Astrocyte of the hippocampus (primary cell): ENCODE measurements at regions not wholly inside any gene's neighbourhood (a gene's known extent, or its start where the extent isn't known, plus 50 kb on each side); places are given as distances from the start of the nearest gene placed in this dataset.
"Not testable (repeated sequence)": the region's sequence is repeated elsewhere in the genome, so short reads cannot be mapped to it uniquely, and the experiment has no call there.

Experiments
- DNase-seq: peaks from one replicate; pipeline ENCODE4 v3.0.0; 2011; ENCODE audit warnings: low read depth, low spot score

DNA sequence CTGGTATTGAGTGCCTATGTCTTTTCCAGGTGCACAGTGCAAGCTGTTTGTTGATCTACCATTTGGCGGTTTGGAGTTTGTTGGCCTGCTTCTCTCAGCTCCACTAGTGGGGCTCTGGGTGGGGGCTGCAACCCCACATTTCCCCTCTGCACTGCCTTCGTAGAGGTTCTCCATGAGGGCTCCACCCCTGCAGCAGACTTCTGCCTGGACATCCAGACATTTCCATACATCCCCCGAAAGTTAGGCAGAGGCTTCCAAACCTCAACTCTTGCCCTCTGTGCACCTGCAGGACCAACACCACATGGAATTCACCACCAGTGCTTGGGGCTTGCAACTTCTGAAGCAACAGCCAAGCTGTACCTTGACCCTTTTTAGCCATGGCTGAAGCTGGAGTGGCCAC lies 1024.1 kb downstream of the TMTC2 start:
- DNase-seq = no peak

- DNase-seq = no peak
Measured at GRCh38 chr12:83709899-83710298, 1023.2 kb downstream of the TMTC2 start.

DNA sequence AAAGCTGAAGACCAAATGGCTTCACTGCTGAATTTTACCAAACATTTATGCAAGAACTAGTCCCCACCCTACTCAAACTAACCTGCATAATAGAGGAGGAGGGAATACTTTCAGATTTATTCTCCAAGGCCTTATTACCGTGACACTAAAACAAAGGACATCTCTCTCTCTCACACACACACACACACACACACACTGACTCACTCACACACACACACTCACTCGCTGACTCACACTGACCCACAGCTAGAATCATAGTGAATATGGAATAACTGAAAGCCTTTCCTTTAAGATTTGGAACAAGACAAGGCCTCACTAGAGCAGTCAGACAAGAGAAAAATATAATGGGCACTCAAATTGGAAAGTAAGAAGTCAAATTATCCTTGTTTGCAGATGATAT lies 1014.1 kb downstream of the TMTC2 start:
- peak; percentile 14 for DNase-seq

DNA sequence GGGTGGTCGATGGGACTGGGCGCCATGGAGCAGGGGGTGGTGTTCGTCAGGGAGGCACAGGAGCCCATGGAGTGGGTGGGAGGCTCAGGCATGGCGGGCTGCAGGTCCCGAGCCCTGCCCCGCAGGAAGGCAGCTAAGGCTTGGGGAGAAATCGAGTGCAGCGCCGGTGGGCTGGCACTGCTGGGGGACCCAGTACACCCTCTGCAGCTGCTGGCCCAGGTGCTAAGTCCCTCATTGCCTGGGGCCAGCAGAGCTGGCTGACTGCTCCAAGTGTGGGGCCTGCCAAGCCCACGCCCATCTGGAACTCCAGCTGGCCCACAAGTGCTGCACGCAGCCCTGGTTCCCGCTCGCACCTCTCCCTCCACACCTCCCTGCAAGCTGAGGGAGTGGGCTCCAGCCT lies 1009.6 kb downstream of the TMTC2 start:
- DNase-seq = not testable (repeated sequence)

DNA sequence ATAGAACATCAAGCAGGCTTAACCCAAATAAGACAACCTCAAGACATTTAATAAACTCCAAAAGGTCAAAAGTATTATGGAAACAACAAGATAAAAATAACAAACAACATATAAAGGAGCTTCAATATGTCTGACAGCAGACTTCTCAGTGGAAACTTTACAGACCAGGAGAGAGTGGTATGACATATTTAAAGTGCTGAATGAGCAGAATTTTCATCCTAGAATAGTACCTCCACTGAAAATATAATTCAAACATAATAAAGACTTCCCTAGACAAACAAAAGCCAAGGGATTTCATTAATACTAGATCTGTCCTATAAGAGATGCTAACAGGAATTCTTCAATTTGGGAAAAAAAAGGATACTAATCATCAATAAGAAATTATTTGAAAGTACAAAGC lies 1005.0 kb downstream of the TMTC2 start:
- no peak for DNase-seq

- no peak for DNase-seq
Measured at GRCh38 chr12:83690465-83690864, 1003.8 kb downstream of the TMTC2 start.

GRCh38 chr12:83689333-83689732 lies 1002.6 kb downstream of the TMTC2 start:
- no peak for DNase-seq

- no peak for DNase-seq
Measured at GRCh38 chr12:83676781-83677295, 990.1 kb downstream of the TMTC2 start.

DNA sequence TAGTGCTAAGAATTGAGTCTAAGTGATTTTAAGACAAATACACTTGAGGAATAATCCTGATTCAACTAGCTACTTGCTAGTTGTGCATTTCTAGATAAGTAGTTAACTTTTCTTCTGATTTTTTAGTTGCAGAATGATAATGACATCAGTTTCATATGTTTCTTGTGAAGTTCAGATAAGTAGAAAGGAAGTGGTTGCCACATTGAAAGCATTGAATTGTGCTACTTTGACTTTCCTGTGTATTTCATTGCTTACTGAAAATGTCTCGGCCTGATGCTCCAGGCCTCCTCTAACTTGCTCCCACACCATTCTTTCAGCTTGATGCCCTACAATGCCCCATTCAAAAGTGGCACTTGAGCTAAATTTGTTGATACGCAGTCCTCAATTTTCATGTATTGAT lies 980.0 kb downstream of the TMTC2 start:
- DNase-seq = no peak

- DNase-seq = no peak
Measured at GRCh38 chr12:83665634-83666218, 979.0 kb downstream of the TMTC2 start.

GRCh38 chr12:83664650-83665049 lies 977.9 kb downstream of the TMTC2 start:
- no peak for DNase-seq

GRCh38 chr12:83660727-83661358 lies 974.1 kb downstream of the TMTC2 start:
- no peak for DNase-seq

DNA sequence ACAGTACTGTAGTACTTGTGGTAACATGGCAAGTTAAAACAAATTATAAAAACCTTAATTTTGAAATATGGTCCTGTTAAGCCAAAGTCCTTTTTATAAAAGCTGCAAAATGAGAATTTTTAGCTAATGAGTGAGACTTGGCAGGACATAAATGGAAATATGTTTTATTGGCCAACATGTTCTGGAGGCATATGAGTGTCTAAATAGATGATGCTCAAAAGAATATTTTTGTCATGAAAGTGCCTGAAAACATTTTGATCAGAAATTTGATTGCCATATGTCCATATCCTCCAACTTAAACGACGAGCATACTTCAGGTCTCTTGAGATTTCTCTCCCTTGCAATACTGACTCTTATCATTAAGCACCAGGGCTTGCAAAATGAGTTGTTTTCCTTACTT lies 972.6 kb downstream of the TMTC2 start:
- no peak for DNase-seq

- DNase-seq = no peak
Measured at GRCh38 chr12:83656004-83656403, 969.3 kb downstream of the TMTC2 start.

GRCh38 chr12:83642205-83642604 lies 955.5 kb downstream of the TMTC2 start:
- no peak for DNase-seq

- no peak for DNase-seq
Measured at GRCh38 chr12:83641789-83642188, 955.1 kb downstream of the TMTC2 start.

- no peak for DNase-seq
Measured at GRCh38 chr12:83634726-83635267, 948.1 kb downstream of the TMTC2 start.

GRCh38 chr12:83630526-83630925 lies 943.8 kb downstream of the TMTC2 start:
- no peak for DNase-seq

GRCh38 chr12:83629931-83630330 lies 943.2 kb downstream of the TMTC2 start:
- DNase-seq = no peak

- DNase-seq = no peak
Measured at GRCh38 chr12:83622205-83622604, 935.5 kb downstream of the TMTC2 start.

DNA sequence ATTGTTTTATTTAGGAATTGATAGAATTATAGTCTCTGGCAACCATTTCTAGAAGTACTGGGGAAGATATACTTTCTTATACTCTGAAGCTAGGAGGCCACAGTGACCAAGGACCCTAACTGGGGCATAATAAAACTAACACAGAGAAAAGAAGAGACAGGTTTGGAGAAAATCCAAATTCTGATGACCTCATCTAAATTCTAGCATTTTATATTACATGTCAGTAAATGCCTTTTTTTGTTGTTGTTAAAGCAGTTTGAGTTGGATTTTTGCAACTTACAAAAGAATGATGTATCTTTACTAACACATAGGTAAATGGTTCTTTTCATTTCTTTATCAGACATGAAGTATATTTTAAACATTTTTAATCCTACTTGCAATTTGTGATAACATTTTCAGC lies 933.3 kb downstream of the TMTC2 start:
- DNase-seq = no peak

DNA sequence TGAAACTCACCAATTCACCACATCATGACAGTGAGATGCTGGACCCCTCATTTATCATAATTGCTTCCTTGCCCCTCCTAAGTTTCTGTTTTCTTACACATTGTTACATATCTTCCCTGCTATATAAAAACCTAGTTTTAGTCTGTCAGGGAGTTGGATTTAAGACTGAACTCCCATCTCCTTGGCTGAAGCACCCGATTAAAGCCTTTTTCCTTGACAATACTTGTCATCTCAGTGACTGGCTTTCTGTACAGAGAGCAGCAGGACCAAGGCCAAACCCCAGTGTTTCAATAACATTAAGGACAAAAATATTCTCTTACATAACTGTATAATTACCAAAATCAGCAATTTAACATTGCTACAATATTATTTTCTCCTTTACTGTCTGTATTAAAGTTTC lies 928.4 kb downstream of the TMTC2 start:
- DNase-seq = no peak

GRCh38 chr12:83613586-83614110 lies 926.9 kb downstream of the TMTC2 start:
- no peak for DNase-seq
